IPS-18a (cell line): ENCODE measurements at regions not wholly inside any gene's neighbourhood (a gene's known extent, or its start where the extent isn't known, plus 50 kb on each side); places are given as distances from the start of the nearest gene placed in this dataset.

Experiments
- H3K27ac ChIP-seq: one replicate; pipeline ENCODE4 v1.5.1; 2013; ENCODE audit warnings: low read length
- H3K27me3 ChIP-seq: one replicate; pipeline ENCODE4 v1.6.1; 2013; ENCODE audit warnings: mild to moderate bottlenecking, low read length; ENCODE audit not compliant: control insufficient read depth, insufficient read depth
- H3K36me3 ChIP-seq: one replicate; pipeline ENCODE4 v1.6.1; 2013; ENCODE audit warnings: low read depth, low read length; ENCODE audit not compliant: control insufficient read depth
- H3K4me1 ChIP-seq: one replicate; pipeline ENCODE4 v1.6.1; 2013; ENCODE audit warnings: low read depth, low read length; ENCODE audit not compliant: control insufficient read depth
- H3K4me3 ChIP-seq: one replicate; pipeline ENCODE4 v1.5.1; 2013; ENCODE audit warnings: low read length
- H3K9ac ChIP-seq: one replicate; pipeline ENCODE4 v1.6.1; 2013; ENCODE audit warnings: mild to moderate bottlenecking, low read length, moderate library complexity
- H3K9me3 ChIP-seq: one replicate; pipeline ENCODE4 v1.6.1; 2013; ENCODE audit warnings: low read depth, low read length; ENCODE audit not compliant: control insufficient read depth

- Histone ChIP-seq H3K4me1 (no peaks in the 10 kb centered on the region), H3K27ac (no peak overlapping the region), H3K9me3 (no peaks in the 10 kb centered on the region), H3K36me3 (no peaks in the 10 kb centered on the region), H3K9ac (no peak overlapping the region), H3K4me3 (no peak overlapping the region), H3K27me3 (no peaks in the 10 kb centered on the region)
Observed at GRCh38 chr9:21585756-21586752, 103.9 kb upstream of the IFNE start.

GRCh38 chr9:21589344-21590056, 107.4 kb upstream of the IFNE start:
- Histone ChIP-seq H3K27me3 (no peaks in the 10 kb centered on the region), H3K4me1 (peaks cover 18% of the 10 kb centered on the region)

GRCh38 chr9:21590058-21590996, 108.2 kb upstream of the IFNE start:
- H3K27ac ChIP-seq, result no peak overlapping the region
- H3K9me3 ChIP-seq, result no peaks in the 10 kb centered on the region
- H3K27me3 ChIP-seq, result no peaks in the 10 kb centered on the region
- no peaks in the 10 kb centered on the region for H3K36me3 ChIP-seq
- no peak overlapping the region for H3K9ac ChIP-seq
- no peak overlapping the region for H3K4me3 ChIP-seq
- H3K4me1 ChIP-seq, result peaks cover 18% of the 10 kb centered on the region

More at GRCh38 chr9:21589344-21590056, 107.4 kb upstream of the IFNE start:
- H3K9me3 ChIP-seq, result no peaks in the 10 kb centered on the region
- no peak overlapping the region for H3K9ac ChIP-seq
- H3K36me3 ChIP-seq, result no peaks in the 10 kb centered on the region
- no peak overlapping the region for H3K4me3 ChIP-seq
- H3K27ac ChIP-seq, result no peak overlapping the region

- Histone ChIP-seq H3K27ac (no peak overlapping the region), H3K9ac (no peak overlapping the region), H3K4me3 (no peak overlapping the region), H3K9me3 (no peaks in the 10 kb centered on the region), H3K36me3 (no peaks in the 10 kb centered on the region), H3K27me3 (no peaks in the 10 kb centered on the region), H3K4me1 (peaks cover 18% of the 10 kb centered on the region)
Observed at GRCh38 chr9:21591221-21592062, 109.3 kb upstream of the IFNE start.

- no peak overlapping the region for H3K9ac ChIP-seq
- H3K36me3 ChIP-seq, result no peaks in the 10 kb centered on the region
- no peaks in the 10 kb centered on the region for H3K27me3 ChIP-seq
- H3K4me1 ChIP-seq, result peaks cover 18% of the 10 kb centered on the region
- H3K9me3 ChIP-seq, result no peaks in the 10 kb centered on the region
- no peak overlapping the region for H3K27ac ChIP-seq
- no peak overlapping the region for H3K4me3 ChIP-seq
Observed at GRCh38 chr9:21592063-21592338, 109.9 kb upstream of the IFNE start.

GRCh38 chr9:21597284-21597683, 115.2 kb upstream of the IFNE start:
- no peaks in the 10 kb centered on the region for H3K36me3 ChIP-seq
- no peaks in the 10 kb centered on the region for H3K27me3 ChIP-seq
- no peaks in the 10 kb centered on the region for H3K9me3 ChIP-seq
- H3K27ac ChIP-seq, result no peak overlapping the region
- H3K9ac ChIP-seq, result no peak overlapping the region
- H3K4me1 ChIP-seq, result peaks cover 6% of the 10 kb centered on the region
- no peak overlapping the region for H3K4me3 ChIP-seq

GRCh38 chr9:21598749-21599148, 116.6 kb upstream of the IFNE start:
- no peak overlapping the region for H3K4me3 ChIP-seq
- no peak overlapping the region for H3K9ac ChIP-seq
- no peaks in the 10 kb centered on the region for H3K4me1 ChIP-seq
- no peaks in the 10 kb centered on the region for H3K36me3 ChIP-seq
- H3K9me3 ChIP-seq, result no peaks in the 10 kb centered on the region
- no peak overlapping the region for H3K27ac ChIP-seq
- no peaks in the 10 kb centered on the region for H3K27me3 ChIP-seq

GRCh38 chr9:21605489-21605931, 123.4 kb upstream of the IFNE start:
- no peaks in the 10 kb centered on the region for H3K9me3 ChIP-seq
- no peak overlapping the region for H3K4me3 ChIP-seq
- no peaks in the 10 kb centered on the region for H3K36me3 ChIP-seq
- H3K27ac ChIP-seq, result no peak overlapping the region
- H3K4me1 ChIP-seq, result no peaks in the 10 kb centered on the region
- H3K9ac ChIP-seq, result no peak overlapping the region
- H3K27me3 ChIP-seq, result no peaks in the 10 kb centered on the region

GRCh38 chr9:21607576-21607975, 125.5 kb upstream of the IFNE start:
- no peaks in the 10 kb centered on the region for H3K36me3 ChIP-seq
- H3K9ac ChIP-seq, result no peak overlapping the region
- H3K4me1 ChIP-seq, result no peaks in the 10 kb centered on the region
- H3K27me3 ChIP-seq, result no peaks in the 10 kb centered on the region
- H3K9me3 ChIP-seq, result no peaks in the 10 kb centered on the region
- no peak overlapping the region for H3K27ac ChIP-seq
- no peak overlapping the region for H3K4me3 ChIP-seq

GRCh38 chr9:21608200-21608599, 126.1 kb upstream of the IFNE start:
- H3K27me3 ChIP-seq, result no peaks in the 10 kb centered on the region
- no peaks in the 10 kb centered on the region for H3K36me3 ChIP-seq
- H3K4me3 ChIP-seq, result no peak overlapping the region
- no peak overlapping the region for H3K27ac ChIP-seq
- no peaks in the 10 kb centered on the region for H3K4me1 ChIP-seq
- no peaks in the 10 kb centered on the region for H3K9me3 ChIP-seq
- no peak overlapping the region for H3K9ac ChIP-seq
